Hepatocyte (in vitro differentiated cells): ENCODE measurements at regions not wholly inside any gene's neighbourhood (a gene's known extent, or its start where the extent isn't known, plus 50 kb on each side); places are given as distances from the start of the nearest gene placed in this dataset.

Experiments used
- EZH2 ChIP-seq: fragments of 200-600 bp; sonication (generic); IDR thresholded peaks from 2 replicates; pipeline ENCODE4 v1.6.1; 2016; ENCODE audit warnings: antibody characterized with exemption, mild to moderate bottlenecking, borderline replicate concordance
- EZH2phosphoT487 ChIP-seq: fragments of 200-600 bp; sonication (generic); IDR thresholded peaks from one replicate; pipeline ENCODE4 v1.6.1; 2018; ENCODE audit warnings: antibody characterized with exemption, mild to moderate bottlenecking, low read depth, moderate library complexity; ENCODE audit not compliant: unreplicated experiment, severe bottlenecking
- TF ChIP-seq, protein P1 (sequence below): fragments of 200-600 bp; sonication (generic); IDR thresholded peaks from 2 replicates; pipeline ENCODE4 v1.5.1; 2016; ENCODE audit warnings: antibody characterized with exemption, mild to moderate bottlenecking; ENCODE audit not compliant: poor library complexity

DNA sequence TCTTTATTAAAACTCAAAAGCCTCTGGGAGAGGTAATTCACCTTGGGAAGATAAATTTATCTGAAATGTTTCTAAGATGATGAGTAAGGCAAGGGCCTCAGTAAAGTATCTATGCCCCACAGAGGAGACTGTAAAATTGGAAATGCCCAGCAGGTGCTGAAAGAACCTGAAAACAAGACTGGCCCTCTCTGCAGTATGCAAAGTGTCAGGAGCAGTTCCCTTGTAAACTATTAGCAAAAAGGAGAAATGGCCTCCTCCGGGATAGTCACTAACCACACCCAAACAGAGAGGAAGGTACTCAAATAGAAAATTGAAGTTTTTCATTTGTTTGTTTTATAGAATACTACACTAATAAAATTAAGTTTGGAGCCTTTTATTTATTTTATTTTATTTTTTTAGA lies 81.2 kb downstream of the FZD1 start:
- TF ChIP-seq, protein P1, sequence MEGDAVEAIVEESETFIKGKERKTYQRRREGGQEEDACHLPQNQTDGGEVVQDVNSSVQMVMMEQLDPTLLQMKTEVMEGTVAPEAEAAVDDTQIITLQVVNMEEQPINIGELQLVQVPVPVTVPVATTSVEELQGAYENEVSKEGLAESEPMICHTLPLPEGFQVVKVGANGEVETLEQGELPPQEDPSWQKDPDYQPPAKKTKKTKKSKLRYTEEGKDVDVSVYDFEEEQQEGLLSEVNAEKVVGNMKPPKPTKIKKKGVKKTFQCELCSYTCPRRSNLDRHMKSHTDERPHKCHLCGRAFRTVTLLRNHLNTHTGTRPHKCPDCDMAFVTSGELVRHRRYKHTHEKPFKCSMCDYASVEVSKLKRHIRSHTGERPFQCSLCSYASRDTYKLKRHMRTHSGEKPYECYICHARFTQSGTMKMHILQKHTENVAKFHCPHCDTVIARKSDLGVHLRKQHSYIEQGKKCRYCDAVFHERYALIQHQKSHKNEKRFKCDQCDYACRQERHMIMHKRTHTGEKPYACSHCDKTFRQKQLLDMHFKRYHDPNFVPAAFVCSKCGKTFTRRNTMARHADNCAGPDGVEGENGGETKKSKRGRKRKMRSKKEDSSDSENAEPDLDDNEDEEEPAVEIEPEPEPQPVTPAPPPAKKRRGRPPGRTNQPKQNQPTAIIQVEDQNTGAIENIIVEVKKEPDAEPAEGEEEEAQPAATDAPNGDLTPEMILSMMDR = no peak
- no peak for TF ChIP-seq EZH2
- no peak for TF ChIP-seq EZH2phosphoT487
